HG02884 (cell line): ENCODE measurements at regions not wholly inside any gene's neighbourhood (a gene's known extent, or its start where the extent isn't known, plus 50 kb on each side); places are given as distances from the start of the nearest gene placed in this dataset.

ENCODE experiments used
- ATAC-seq: cut with Tn5 transposase; IDR thresholded peaks from one replicate; pipeline ENCODE4 v1.9.1; 2021; ENCODE audit warnings: mild to moderate bottlenecking, moderate library complexity; ENCODE audit not compliant: unreplicated experiment

- no peak for ATAC-seq
Observed at GRCh38 chr16:64470916-64471315, 650.9 kb downstream of the CDH11 start.

GRCh38 chr16:64469906-64470702 lies 651.8 kb downstream of the CDH11 start:
- ATAC-seq, result no peak

GRCh38 chr16:64469351-64469750 lies 652.5 kb downstream of the CDH11 start:
- no peak for ATAC-seq

- ATAC-seq, result no peak
Observed at GRCh38 chr16:64468515-64469090, 653.3 kb downstream of the CDH11 start.

GRCh38 chr16:64459821-64460220 lies 662.0 kb downstream of the CDH11 start:
- ATAC-seq, result no peak

- no peak for ATAC-seq
Observed at GRCh38 chr16:64459402-64459801, 662.5 kb downstream of the CDH11 start.

GRCh38 chr16:64455275-64455674 lies 666.6 kb downstream of the CDH11 start:
- no peak for ATAC-seq

GRCh38 chr16:64453646-64454045 lies 668.2 kb downstream of the CDH11 start:
- no peak for ATAC-seq

GRCh38 chr16:64452446-64452845 lies 669.4 kb downstream of the CDH11 start:
- no peak for ATAC-seq

GRCh38 chr16:64450177-64450576 lies 671.7 kb downstream of the CDH11 start:
- no peak for ATAC-seq

GRCh38 chr16:64449506-64449905 lies 672.4 kb downstream of the CDH11 start:
- no peak for ATAC-seq

GRCh38 chr16:64445649-64446048 lies 676.2 kb downstream of the CDH11 start:
- ATAC-seq, result no peak

GRCh38 chr16:64445245-64445644 lies 676.6 kb downstream of the CDH11 start:
- no peak for ATAC-seq

- ATAC-seq, result no peak
Observed at GRCh38 chr16:64440421-64440831, 681.4 kb downstream of the CDH11 start.

GRCh38 chr16:64440005-64440404 lies 681.9 kb downstream of the CDH11 start:
- no peak for ATAC-seq

GRCh38 chr16:64437706-64438324 lies 684.0 kb downstream of the CDH11 start:
- no peak for ATAC-seq

GRCh38 chr16:64434526-64435069 lies 687.3 kb downstream of the CDH11 start:
- ATAC-seq, result no peak

GRCh38 chr16:64428463-64429113 lies 693.3 kb downstream of the CDH11 start:
- ATAC-seq, result no peak

- no peak for ATAC-seq
Observed at GRCh38 chr16:64426131-64426666, 695.7 kb downstream of the CDH11 start.

- ATAC-seq, result no peak
Observed at GRCh38 chr16:64425381-64425780, 696.5 kb downstream of the CDH11 start.

- no peak for ATAC-seq
Observed at GRCh38 chr16:64422259-64422658, 699.6 kb downstream of the CDH11 start.
